Testis (tissue), 2 donors: ENCODE measurements at regions not wholly inside any gene's neighbourhood (a gene's known extent, or its start where the extent isn't known, plus 50 kb on each side); places are given as distances from the start of the nearest gene placed in this dataset.

Source experiments
- CTCF ChIP-seq, 3 experiments: fragments of 450-650 bp in 2 of 3; fragments of 200-600 bp in 1 of 3; sonication (generic) in 1 of 3; IDR thresholded peaks; one replicate each; pipeline ENCODE4 v1.5.1; 2016 to 2019; ENCODE audit warnings: antibody characterized with exemption in 3 of 3, mild to moderate bottlenecking in 2 of 3, moderate library complexity in 1 of 3
- POLR2A ChIP-seq: fragments of 450-650 bp; IDR thresholded peaks from one replicate; pipeline ENCODE4 v1.6.1; 2017; ENCODE audit warnings: antibody characterized with exemption, mild to moderate bottlenecking, moderate library complexity

GRCh38 chr5:98497418-98497817, 276.0 kb upstream of the RGMB start:
- no peak for TF ChIP-seq POLR2A
- no peak for TF ChIP-seq CTCF (IDR thresholded peaks at IDR 0.05)
